Cardiac septum (tissue), 1 donor: ENCODE measurements at regions not wholly inside any gene's neighbourhood (a gene's known extent, or its start where the extent isn't known, plus 50 kb on each side); places are given as distances from the start of the nearest gene placed in this dataset.
"Not testable (repeated sequence)": the region's sequence is repeated elsewhere in the genome, so short reads cannot be mapped to it uniquely, and the experiment has no call there.

Experiments used
- DNase-seq: peaks from one replicate; pipeline ENCODE4 v3.0.0-alpha.2; 2020; ENCODE audit warnings: low spot score
- intact Hi-C: fragments of 100-400 bp; cut with DNase I; formaldehyde crosslinking; loops from one replicate; pipeline ENCODE4 v1.14.0; 2022
- donor health status: DM: no; HTN: no; CAD: no.

- intact Hi-C loops = no loop called here
- peak; percentile 77 for DNase-seq
Measured at GRCh38 chr17:19470530-19471261, 59.7 kb downstream of the RNF112 start.

GRCh38 chr17:19474405-19474804, 59.2 kb upstream of the SLC47A1 start:
- intact Hi-C loops, DNase-seq: not testable (repeated sequence)

GRCh38 chr17:19475800-19476199, 57.9 kb upstream of the SLC47A1 start:
- DNase-seq, intact Hi-C loops: not testable (repeated sequence)

GRCh38 chr17:19482576-19482975, 51.1 kb upstream of the SLC47A1 start:
- intact Hi-C loops = no loop called here
- DNase-seq = no peak
